ENCODE measurements at regions not wholly inside any gene's neighbourhood (a gene's known extent, or its start where the extent isn't known, plus 50 kb on each side); places are given as distances from the start of the nearest gene placed in this dataset.

DNA sequence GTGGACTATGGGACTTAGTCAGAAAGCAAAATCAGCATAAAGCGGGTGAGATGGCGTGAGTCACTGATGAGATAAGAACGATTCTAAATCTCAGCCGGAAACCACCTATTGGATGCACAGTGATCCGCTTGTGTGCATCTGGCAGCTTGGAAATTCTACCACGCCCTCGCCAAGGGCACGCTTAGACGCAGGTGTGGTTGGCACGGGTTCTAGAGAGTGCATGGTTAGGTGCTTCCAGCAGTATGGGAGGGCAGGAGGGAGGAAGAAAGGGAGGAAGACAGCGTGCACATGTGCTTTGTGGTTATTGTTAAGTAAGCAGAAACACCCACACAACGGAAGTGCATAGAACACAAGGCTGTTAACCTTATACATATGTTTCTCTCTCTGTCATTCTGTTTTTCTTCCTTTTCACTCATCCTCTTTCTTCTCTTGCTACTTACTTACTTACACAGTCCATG lies 374.0 kb upstream of the ASIC2 start:
- TF ChIP-seq RFX5 (IDR thresholded peaks at IDR 0.05; ENCODE audit: low read depth, low read length) (no peak), GABPA (IDR thresholded peaks at IDR 0.05; ENCODE audit: low read depth) (no peak), JUND (IDR thresholded peaks at IDR 0.05; ENCODE audit: low read depth, low read length) (no peak), BHLHE40 (IDR thresholded peaks at IDR 0.05; ENCODE audit: borderline replicate concordance in 1 of 2, low read depth in 2 of 2, low read length in 1 of 2) (peak; percentile 72 to 85), JUNB (IDR thresholded peaks at IDR 0.05) (no peak), SUZ12 (IDR thresholded peaks at IDR 0.05; ENCODE audit: unreplicated experiment) (no peak)
- TF ChIP-seq, protein P1, sequence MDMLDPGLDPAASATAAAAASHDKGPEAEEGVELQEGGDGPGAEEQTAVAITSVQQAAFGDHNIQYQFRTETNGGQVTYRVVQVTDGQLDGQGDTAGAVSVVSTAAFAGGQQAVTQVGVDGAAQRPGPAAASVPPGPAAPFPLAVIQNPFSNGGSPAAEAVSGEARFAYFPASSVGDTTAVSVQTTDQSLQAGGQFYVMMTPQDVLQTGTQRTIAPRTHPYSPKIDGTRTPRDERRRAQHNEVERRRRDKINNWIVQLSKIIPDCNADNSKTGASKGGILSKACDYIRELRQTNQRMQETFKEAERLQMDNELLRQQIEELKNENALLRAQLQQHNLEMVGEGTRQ (IDR thresholded peaks at IDR 0.05; ENCODE audit: borderline replicate concordance, low read depth, low read length), result no peak
- TF ChIP-seq, protein P2, sequence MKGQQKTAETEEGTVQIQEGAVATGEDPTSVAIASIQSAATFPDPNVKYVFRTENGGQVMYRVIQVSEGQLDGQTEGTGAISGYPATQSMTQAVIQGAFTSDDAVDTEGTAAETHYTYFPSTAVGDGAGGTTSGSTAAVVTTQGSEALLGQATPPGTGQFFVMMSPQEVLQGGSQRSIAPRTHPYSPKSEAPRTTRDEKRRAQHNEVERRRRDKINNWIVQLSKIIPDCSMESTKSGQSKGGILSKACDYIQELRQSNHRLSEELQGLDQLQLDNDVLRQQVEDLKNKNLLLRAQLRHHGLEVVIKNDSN (IDR thresholded peaks at IDR 0.05; ENCODE audit: borderline replicate concordance, extremely low read length, insufficient read depth, low read depth, low read length), result no peak
- TF ChIP-seq, protein P3, sequence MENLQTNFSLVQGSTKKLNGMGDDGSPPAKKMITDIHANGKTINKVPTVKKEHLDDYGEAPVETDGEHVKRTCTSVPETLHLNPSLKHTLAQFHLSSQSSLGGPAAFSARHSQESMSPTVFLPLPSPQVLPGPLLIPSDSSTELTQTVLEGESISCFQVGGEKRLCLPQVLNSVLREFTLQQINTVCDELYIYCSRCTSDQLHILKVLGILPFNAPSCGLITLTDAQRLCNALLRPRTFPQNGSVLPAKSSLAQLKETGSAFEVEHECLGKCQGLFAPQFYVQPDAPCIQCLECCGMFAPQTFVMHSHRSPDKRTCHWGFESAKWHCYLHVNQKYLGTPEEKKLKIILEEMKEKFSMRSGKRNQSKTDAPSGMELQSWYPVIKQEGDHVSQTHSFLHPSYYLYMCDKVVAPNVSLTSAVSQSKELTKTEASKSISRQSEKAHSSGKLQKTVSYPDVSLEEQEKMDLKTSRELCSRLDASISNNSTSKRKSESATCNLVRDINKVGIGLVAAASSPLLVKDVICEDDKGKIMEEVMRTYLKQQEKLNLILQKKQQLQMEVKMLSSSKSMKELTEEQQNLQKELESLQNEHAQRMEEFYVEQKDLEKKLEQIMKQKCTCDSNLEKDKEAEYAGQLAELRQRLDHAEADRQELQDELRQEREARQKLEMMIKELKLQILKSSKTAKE (IDR thresholded peaks at IDR 0.05; ENCODE audit: low read depth, poor library complexity, severe bottlenecking), result no peak
- TF ChIP-seq, protein P4, sequence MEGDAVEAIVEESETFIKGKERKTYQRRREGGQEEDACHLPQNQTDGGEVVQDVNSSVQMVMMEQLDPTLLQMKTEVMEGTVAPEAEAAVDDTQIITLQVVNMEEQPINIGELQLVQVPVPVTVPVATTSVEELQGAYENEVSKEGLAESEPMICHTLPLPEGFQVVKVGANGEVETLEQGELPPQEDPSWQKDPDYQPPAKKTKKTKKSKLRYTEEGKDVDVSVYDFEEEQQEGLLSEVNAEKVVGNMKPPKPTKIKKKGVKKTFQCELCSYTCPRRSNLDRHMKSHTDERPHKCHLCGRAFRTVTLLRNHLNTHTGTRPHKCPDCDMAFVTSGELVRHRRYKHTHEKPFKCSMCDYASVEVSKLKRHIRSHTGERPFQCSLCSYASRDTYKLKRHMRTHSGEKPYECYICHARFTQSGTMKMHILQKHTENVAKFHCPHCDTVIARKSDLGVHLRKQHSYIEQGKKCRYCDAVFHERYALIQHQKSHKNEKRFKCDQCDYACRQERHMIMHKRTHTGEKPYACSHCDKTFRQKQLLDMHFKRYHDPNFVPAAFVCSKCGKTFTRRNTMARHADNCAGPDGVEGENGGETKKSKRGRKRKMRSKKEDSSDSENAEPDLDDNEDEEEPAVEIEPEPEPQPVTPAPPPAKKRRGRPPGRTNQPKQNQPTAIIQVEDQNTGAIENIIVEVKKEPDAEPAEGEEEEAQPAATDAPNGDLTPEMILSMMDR (IDR thresholded peaks at IDR 0.05 in 2 of 3, conservative IDR thresholded peaks at IDR 0.05 in 1 of 3; ENCODE audit: control insufficient read depth in 2 of 3, extremely low read depth in 1 of 3, insufficient read depth in 1 of 3, low read depth in 3 of 3, low read length in 3 of 3), result no peak
- TF ChIP-seq, protein P5, sequence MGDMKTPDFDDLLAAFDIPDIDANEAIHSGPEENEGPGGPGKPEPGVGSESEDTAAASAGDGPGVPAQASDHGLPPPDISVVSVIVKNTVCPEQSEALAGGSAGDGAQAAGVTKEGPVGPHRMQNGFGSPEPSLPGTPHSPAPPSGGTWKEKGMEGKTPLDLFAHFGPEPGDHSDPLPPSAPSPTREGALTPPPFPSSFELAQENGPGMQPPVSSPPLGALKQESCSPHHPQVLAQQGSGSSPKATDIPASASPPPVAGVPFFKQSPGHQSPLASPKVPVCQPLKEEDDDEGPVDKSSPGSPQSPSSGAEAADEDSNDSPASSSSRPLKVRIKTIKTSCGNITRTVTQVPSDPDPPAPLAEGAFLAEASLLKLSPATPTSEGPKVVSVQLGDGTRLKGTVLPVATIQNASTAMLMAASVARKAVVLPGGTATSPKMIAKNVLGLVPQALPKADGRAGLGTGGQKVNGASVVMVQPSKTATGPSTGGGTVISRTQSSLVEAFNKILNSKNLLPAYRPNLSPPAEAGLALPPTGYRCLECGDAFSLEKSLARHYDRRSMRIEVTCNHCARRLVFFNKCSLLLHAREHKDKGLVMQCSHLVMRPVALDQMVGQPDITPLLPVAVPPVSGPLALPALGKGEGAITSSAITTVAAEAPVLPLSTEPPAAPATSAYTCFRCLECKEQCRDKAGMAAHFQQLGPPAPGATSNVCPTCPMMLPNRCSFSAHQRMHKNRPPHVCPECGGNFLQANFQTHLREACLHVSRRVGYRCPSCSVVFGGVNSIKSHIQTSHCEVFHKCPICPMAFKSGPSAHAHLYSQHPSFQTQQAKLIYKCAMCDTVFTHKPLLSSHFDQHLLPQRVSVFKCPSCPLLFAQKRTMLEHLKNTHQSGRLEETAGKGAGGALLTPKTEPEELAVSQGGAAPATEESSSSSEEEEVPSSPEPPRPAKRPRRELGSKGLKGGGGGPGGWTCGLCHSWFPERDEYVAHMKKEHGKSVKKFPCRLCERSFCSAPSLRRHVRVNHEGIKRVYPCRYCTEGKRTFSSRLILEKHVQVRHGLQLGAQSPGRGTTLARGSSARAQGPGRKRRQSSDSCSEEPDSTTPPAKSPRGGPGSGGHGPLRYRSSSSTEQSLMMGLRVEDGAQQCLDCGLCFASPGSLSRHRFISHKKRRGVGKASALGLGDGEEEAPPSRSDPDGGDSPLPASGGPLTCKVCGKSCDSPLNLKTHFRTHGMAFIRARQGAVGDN (IDR thresholded peaks at IDR 0.05), result no peak
- TF ChIP-seq, protein P6, sequence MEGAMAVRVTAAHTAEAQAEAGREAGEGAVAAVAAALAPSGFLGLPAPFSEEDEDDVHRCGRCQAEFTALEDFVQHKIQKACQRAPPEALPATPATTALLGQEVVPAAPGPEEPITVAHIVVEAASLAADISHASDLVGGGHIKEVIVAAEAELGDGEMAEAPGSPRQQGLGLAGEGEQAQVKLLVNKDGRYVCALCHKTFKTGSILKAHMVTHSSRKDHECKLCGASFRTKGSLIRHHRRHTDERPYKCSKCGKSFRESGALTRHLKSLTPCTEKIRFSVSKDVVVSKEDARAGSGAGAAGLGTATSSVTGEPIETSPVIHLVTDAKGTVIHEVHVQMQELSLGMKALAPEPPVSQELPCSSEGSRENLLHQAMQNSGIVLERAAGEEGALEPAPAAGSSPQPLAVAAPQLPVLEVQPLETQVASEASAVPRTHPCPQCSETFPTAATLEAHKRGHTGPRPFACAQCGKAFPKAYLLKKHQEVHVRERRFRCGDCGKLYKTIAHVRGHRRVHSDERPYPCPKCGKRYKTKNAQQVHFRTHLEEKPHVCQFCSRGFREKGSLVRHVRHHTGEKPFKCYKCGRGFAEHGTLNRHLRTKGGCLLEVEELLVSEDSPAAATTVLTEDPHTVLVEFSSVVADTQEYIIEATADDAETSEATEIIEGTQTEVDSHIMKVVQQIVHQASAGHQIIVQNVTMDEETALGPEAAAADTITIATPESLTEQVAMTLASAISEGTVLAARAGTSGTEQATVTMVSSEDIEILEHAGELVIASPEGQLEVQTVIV (IDR thresholded peaks at IDR 0.05; ENCODE audit: borderline replicate concordance, partially characterized antibody), result no peak
- TF ChIP-seq, protein P7, sequence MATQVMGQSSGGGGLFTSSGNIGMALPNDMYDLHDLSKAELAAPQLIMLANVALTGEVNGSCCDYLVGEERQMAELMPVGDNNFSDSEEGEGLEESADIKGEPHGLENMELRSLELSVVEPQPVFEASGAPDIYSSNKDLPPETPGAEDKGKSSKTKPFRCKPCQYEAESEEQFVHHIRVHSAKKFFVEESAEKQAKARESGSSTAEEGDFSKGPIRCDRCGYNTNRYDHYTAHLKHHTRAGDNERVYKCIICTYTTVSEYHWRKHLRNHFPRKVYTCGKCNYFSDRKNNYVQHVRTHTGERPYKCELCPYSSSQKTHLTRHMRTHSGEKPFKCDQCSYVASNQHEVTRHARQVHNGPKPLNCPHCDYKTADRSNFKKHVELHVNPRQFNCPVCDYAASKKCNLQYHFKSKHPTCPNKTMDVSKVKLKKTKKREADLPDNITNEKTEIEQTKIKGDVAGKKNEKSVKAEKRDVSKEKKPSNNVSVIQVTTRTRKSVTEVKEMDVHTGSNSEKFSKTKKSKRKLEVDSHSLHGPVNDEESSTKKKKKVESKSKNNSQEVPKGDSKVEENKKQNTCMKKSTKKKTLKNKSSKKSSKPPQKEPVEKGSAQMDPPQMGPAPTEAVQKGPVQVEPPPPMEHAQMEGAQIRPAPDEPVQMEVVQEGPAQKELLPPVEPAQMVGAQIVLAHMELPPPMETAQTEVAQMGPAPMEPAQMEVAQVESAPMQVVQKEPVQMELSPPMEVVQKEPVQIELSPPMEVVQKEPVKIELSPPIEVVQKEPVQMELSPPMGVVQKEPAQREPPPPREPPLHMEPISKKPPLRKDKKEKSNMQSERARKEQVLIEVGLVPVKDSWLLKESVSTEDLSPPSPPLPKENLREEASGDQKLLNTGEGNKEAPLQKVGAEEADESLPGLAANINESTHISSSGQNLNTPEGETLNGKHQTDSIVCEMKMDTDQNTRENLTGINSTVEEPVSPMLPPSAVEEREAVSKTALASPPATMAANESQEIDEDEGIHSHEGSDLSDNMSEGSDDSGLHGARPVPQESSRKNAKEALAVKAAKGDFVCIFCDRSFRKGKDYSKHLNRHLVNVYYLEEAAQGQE (IDR thresholded peaks at IDR 0.05; ENCODE audit: low read depth, low read length), result no peak

Measured in GM12878 (cell line).